ENCODE measurements at regions not wholly inside any gene's neighbourhood (a gene's known extent, or its start where the extent isn't known, plus 50 kb on each side); places are given as distances from the start of the nearest gene placed in this dataset.

DNA sequence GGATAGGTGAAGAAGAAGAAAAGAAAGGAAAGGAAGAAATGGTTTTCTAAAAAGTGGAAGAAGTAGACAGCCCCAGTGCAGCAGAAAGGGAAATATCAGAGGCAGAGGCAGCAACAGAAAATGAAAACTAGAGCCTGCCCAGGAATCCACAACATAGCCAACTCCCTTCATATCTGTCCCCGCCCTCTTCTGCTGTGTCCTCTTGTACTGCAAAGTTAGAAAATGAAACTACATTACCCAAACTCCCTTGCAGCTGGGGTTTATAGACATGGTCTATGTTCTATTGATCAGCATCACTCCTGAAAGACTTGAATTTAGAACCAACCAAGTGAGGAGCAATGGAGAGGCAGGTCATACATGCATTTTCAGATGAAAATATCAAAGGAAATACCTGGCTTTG is 200.5 kb upstream of the PHACTR1 start:
- no peak for DNase-seq (ENCODE audit: low read depth)
- H3K4me3 ChIP-seq (ENCODE audit: low read depth, low read length) = no peak overlapping the region
- TF ChIP-seq, protein P1, sequence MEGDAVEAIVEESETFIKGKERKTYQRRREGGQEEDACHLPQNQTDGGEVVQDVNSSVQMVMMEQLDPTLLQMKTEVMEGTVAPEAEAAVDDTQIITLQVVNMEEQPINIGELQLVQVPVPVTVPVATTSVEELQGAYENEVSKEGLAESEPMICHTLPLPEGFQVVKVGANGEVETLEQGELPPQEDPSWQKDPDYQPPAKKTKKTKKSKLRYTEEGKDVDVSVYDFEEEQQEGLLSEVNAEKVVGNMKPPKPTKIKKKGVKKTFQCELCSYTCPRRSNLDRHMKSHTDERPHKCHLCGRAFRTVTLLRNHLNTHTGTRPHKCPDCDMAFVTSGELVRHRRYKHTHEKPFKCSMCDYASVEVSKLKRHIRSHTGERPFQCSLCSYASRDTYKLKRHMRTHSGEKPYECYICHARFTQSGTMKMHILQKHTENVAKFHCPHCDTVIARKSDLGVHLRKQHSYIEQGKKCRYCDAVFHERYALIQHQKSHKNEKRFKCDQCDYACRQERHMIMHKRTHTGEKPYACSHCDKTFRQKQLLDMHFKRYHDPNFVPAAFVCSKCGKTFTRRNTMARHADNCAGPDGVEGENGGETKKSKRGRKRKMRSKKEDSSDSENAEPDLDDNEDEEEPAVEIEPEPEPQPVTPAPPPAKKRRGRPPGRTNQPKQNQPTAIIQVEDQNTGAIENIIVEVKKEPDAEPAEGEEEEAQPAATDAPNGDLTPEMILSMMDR (conservative IDR thresholded peaks at IDR 0.05; ENCODE audit: low read depth, low read length) = no peak

DNA sequence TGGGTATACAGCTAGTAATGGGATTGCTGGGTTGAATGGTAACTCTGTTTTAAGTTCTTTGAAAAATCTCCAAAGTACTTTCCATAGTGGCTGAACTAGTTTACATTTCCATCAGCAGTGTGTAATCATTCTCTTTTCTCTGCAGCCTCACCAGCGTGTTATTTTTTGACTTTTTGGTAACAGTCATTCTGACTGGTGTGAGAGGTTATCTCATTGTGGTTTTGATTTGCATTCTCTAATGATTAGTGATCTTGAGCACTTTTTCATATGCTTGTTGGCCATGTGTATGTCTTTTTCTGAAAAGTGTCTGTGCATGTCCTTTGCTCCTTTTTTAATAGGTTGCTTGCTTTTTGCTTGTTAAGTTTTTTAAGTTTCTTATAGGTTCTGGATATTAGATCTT is 194.2 kb upstream of the PHACTR1 start:
- no peak overlapping the region for H3K4me3 ChIP-seq (ENCODE audit: low read depth, low read length)
- no peak for DNase-seq (ENCODE audit: low read depth)
- TF ChIP-seq, protein P1 (conservative IDR thresholded peaks at IDR 0.05; ENCODE audit: low read depth, low read length) = no peak

DNA sequence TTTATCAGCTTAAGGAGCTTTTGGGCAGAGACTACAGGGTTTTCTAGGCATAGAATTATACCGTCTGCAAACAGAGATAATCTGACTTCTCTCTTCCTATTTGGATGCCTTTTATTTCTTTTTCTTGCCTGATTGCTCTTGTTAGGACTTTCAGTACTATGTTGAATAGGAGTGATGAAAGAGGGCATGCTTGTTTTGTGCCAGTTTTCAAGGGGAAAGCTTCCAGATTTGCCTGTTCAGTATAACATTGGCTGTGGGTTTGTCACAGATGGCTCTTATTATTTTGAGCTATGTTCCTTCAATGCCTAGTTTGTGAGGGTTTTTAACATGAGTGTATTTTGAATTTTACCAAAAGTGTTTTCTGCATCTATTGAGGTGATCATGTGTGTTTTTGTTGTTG is 192.8 kb upstream of the PHACTR1 start:
- DNase-seq (ENCODE audit: low read depth) = no peak
- H3K4me3 ChIP-seq (ENCODE audit: low read depth, low read length) = no peak overlapping the region
- TF ChIP-seq, protein P1 (conservative IDR thresholded peaks at IDR 0.05; ENCODE audit: low read depth, low read length) = no peak

- DNase-seq (ENCODE audit: low read depth) = no peak
- no peak overlapping the region for H3K4me3 ChIP-seq (ENCODE audit: low read depth, low read length)
- TF ChIP-seq, protein P1 (conservative IDR thresholded peaks at IDR 0.05; ENCODE audit: low read depth, low read length) = no peak
Observed at GRCh38 chr6:12525276-12525675, 191.3 kb upstream of the PHACTR1 start.

- TF ChIP-seq, protein P1 (conservative IDR thresholded peaks at IDR 0.05; ENCODE audit: low read depth, low read length) = no peak
- no peak overlapping the region for H3K4me3 ChIP-seq (ENCODE audit: low read depth, low read length)
- DNase-seq (ENCODE audit: low read depth) = no peak
Observed at GRCh38 chr6:12527339-12527738, 189.2 kb upstream of the PHACTR1 start.

DNA sequence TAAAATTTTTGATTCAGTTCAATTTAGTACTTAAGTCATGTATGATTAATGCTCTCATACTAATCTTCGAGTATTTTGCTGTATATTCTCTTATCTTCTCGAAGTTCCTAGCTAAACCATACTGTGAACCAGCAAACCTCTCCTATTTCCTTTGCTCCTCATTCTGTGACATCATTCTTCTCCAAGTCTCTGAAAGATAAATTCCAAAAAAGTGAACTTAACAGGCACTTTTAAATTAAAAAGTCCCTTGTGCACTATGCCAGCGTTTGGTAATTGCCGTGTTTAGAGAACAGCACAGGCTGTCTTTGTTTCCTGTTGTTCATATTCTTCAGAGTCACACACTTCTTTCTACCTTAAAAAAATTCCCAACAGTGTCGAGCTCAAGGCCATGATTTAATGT is 188.4 kb upstream of the PHACTR1 start:
- DNase-seq (ENCODE audit: low read depth) = no peak
- TF ChIP-seq, protein P1 (conservative IDR thresholded peaks at IDR 0.05; ENCODE audit: low read depth, low read length) = no peak
- no peak overlapping the region for H3K4me3 ChIP-seq (ENCODE audit: low read depth, low read length)

DNA sequence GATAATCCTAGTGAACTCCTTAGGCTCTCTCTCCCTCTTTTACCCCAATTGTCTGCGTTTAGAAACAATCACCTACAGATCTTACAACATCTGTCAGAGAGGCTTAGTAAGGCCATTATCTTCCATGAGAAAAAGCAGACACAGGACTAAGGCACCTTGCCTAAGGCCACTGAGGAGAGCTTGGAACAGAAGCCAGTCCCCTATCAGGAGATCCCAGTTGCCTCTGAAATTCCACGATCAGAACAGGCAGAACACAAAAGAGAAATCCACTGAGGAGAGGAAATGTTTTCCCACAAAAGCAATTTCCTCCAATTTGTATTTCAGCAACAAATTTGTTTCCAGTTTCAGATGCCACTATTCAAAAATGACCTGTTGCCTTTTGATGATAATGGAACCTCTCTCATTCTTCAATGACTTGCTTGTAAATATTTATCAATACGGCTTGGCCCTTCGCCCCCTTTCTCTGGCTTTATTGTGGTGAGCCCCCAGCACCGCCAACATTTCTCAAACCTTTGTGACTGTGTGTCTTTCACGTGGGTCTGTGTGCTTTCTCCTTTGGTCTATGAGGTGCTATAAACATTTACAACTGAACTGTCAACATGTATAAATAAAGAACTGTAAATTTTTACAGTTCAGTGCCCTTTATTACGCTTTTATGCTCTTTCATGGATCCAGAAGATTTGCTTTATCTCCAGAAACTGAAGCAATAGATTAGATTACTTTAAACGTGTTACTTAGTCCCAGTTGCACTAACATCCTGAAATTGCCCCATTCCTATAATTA is 187.8 kb upstream of the PHACTR1 start:
- no peak for DNase-seq (ENCODE audit: low read depth)
- TF ChIP-seq, protein P1 (conservative IDR thresholded peaks at IDR 0.05; ENCODE audit: low read depth, low read length) = no peak
- H3K4me3 ChIP-seq (ENCODE audit: low read depth, low read length) = no peak overlapping the region

All from epithelial cell of proximal tubule (primary cell).